ENCODE measurements at regions not wholly inside any gene's neighbourhood (a gene's known extent, or its start where the extent isn't known, plus 50 kb on each side); places are given as distances from the start of the nearest gene placed in this dataset.

DNA sequence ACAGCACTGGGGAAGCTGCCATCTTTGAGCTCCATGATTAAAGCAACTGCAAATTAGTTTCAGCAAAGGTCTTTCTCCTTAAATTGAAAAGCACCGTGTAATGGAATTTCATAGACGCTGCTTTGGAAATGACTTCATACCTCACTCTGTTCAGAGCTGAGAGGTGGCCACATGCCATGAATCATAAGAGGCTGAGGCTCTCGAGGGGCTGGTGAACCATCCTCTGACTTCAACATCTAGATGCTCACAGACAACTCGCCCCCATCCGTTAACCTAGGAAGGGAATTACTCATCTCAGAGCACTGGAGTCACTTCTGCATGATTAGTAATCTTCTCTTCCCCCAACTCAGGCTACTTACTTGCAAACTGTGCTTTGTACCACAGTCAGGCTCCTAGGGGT, 122.3 kb downstream of the RCN1 start:
- Histone ChIP-seq H3K9ac (ENCODE audit: low read length) (no peak overlapping the region), H3K4me2 (ENCODE audit: low read depth, low read length, poor library complexity, severe bottlenecking) (no peak overlapping the region)

DNA sequence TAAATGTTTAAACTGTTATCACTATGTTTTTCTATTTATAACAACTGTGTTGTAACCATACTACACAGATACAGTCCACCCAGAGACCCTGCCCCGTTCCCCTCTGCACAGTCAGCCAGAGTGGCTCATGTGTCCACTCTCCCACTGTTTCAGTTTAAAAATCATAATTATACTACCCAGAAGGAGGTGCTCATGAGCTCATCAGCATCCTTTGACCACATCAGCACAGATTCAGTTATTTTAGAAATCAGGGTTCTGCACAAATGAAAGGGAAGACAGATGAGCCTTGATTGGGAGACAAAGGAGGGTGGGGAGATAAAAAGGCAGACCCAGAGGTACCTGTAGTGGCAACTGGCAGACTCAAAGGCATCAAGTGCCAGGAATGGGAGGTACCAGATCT, 124.3 kb downstream of the RCN1 start:
- H3F3A ChIP-seq (ENCODE audit: insufficient read depth) = no peaks in the 10 kb centered on the region
- no peak overlapping the region for H3K27ac ChIP-seq (ENCODE audit: low read depth, low read length)
- H3K4me2 ChIP-seq (ENCODE audit: low read depth, low read length, poor library complexity, severe bottlenecking) = no peak overlapping the region
- no peaks in the 10 kb centered on the region for H3K79me2 ChIP-seq (ENCODE audit: insufficient read depth, low read length)
- H3K36me3 ChIP-seq (ENCODE audit: low read length) = no peaks in the 10 kb centered on the region
- H2AFZ ChIP-seq (ENCODE audit: low read depth, low read length, severe bottlenecking) = no peak overlapping the region
- no peaks in the 10 kb centered on the region for H3K27me3 ChIP-seq (ENCODE audit: low read length)
- H3K9me2 ChIP-seq (replicated peaks; ENCODE audit: insufficient read depth, low read length) = no peaks in the 10 kb centered on the region
- no peak for TF ChIP-seq EZH2phosphoT487 (conservative IDR thresholded peaks at IDR 0.05; ENCODE audit: low read length)
- TF ChIP-seq, protein P1, sequence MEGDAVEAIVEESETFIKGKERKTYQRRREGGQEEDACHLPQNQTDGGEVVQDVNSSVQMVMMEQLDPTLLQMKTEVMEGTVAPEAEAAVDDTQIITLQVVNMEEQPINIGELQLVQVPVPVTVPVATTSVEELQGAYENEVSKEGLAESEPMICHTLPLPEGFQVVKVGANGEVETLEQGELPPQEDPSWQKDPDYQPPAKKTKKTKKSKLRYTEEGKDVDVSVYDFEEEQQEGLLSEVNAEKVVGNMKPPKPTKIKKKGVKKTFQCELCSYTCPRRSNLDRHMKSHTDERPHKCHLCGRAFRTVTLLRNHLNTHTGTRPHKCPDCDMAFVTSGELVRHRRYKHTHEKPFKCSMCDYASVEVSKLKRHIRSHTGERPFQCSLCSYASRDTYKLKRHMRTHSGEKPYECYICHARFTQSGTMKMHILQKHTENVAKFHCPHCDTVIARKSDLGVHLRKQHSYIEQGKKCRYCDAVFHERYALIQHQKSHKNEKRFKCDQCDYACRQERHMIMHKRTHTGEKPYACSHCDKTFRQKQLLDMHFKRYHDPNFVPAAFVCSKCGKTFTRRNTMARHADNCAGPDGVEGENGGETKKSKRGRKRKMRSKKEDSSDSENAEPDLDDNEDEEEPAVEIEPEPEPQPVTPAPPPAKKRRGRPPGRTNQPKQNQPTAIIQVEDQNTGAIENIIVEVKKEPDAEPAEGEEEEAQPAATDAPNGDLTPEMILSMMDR (IDR thresholded peaks at IDR 0.05; ENCODE audit: insufficient read depth, low read length, poor library complexity, severe bottlenecking) = no peak
- H3K4me3 ChIP-seq (ENCODE audit: insufficient read depth, low read length, poor library complexity, severe bottlenecking) = no peak overlapping the region
- no peaks in the 10 kb centered on the region for H4K20me1 ChIP-seq (ENCODE audit: low read depth, low read length)
- H3K9me3 ChIP-seq (ENCODE audit: insufficient read depth, low read length) = no peaks in the 10 kb centered on the region
- H3K9ac ChIP-seq (ENCODE audit: low read length) = no peak overlapping the region

More for the DNA sequence above, 122.3 kb downstream of the RCN1 start:
- Histone ChIP-seq H4K20me1 (ENCODE audit: low read depth, low read length) (no peaks in the 10 kb centered on the region), H3K9me2 (replicated peaks; ENCODE audit: insufficient read depth, low read length) (no peaks in the 10 kb centered on the region), H3K4me3 (ENCODE audit: insufficient read depth, low read length, poor library complexity, severe bottlenecking) (no peak overlapping the region), H3F3A (ENCODE audit: insufficient read depth) (no peaks in the 10 kb centered on the region), H3K9me3 (ENCODE audit: insufficient read depth, low read length) (no peaks in the 10 kb centered on the region), H3K27ac (ENCODE audit: low read depth, low read length) (no peak overlapping the region), H2AFZ (ENCODE audit: low read depth, low read length, severe bottlenecking) (no peak overlapping the region), H3K36me3 (ENCODE audit: low read length) (no peaks in the 10 kb centered on the region), H3K27me3 (ENCODE audit: low read length) (no peaks in the 10 kb centered on the region), H3K79me2 (ENCODE audit: insufficient read depth, low read length) (no peaks in the 10 kb centered on the region)
- TF ChIP-seq, protein P1 (IDR thresholded peaks at IDR 0.05; ENCODE audit: insufficient read depth, low read length, poor library complexity, severe bottlenecking) = no peak
- TF ChIP-seq EZH2phosphoT487 (conservative IDR thresholded peaks at IDR 0.05; ENCODE audit: low read length) = no peak

GRCh38 chr11:32216749-32217148, 125.9 kb downstream of the RCN1 start:
- H3K4me3 ChIP-seq (ENCODE audit: insufficient read depth, low read length, poor library complexity, severe bottlenecking) = no peak overlapping the region
- H3K79me2 ChIP-seq (ENCODE audit: insufficient read depth, low read length) = no peaks in the 10 kb centered on the region
- no peaks in the 10 kb centered on the region for H3K9me3 ChIP-seq (ENCODE audit: insufficient read depth, low read length)
- no peaks in the 10 kb centered on the region for H3F3A ChIP-seq (ENCODE audit: insufficient read depth)
- H3K4me2 ChIP-seq (ENCODE audit: low read depth, low read length, poor library complexity, severe bottlenecking) = no peak overlapping the region
- no peaks in the 10 kb centered on the region for H4K20me1 ChIP-seq (ENCODE audit: low read depth, low read length)
- TF ChIP-seq, protein P1 (IDR thresholded peaks at IDR 0.05; ENCODE audit: insufficient read depth, low read length, poor library complexity, severe bottlenecking) = no peak
- TF ChIP-seq EZH2phosphoT487 (conservative IDR thresholded peaks at IDR 0.05; ENCODE audit: low read length) = no peak
- no peak overlapping the region for H3K27ac ChIP-seq (ENCODE audit: low read depth, low read length)
- no peaks in the 10 kb centered on the region for H3K36me3 ChIP-seq (ENCODE audit: low read length)
- H3K9ac ChIP-seq (ENCODE audit: low read length) = no peak overlapping the region
- no peaks in the 10 kb centered on the region for H3K27me3 ChIP-seq (ENCODE audit: low read length)
- H2AFZ ChIP-seq (ENCODE audit: low read depth, low read length, severe bottlenecking) = no peak overlapping the region
- no peaks in the 10 kb centered on the region for H3K9me2 ChIP-seq (replicated peaks; ENCODE audit: insufficient read depth, low read length)
